ENCODE measurements at regions not wholly inside any gene's neighbourhood (a gene's known extent, or its start where the extent isn't known, plus 50 kb on each side); places are given as distances from the start of the nearest gene placed in this dataset.
"Not testable (repeated sequence)": the region's sequence is repeated elsewhere in the genome, so short reads cannot be mapped to it uniquely, and the experiment has no call there.

DNA sequence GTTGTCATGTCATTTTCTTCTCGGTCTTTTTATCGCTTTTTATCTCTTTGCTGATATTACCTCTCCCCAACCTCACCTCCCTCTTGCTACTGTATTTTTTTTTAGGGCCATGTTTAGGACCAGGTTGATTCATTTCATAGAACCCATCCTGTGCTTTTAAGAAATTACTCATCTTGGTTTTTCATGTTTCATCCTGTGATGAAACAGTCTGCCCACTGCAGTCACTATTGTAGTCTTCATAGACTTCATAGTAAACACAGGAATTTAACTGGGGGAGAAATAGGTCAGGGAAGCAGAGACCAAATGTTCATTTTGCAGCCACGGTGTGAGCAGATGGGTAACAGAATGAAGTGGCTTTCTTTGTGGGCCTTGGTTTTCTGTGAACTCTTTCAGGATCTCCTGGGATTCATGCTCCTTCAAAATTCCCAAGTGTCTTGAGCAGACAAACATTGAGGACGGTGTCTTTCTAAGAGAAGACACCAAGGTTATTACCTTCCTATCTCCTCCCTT lies 161.8 kb downstream of the NAA11 start:
- intact Hi-C loops (cut with micrococcal nuclease) = no loop called here
- H3K4me3 Mint-ChIP-seq = no peak overlapping the region
- CTCF ChIA-PET = interaction anchor here (0.7 kb wide), 1 partner anchor 118 kb away, joined by 3 read pairs; no protein-coding TSS in a partner anchor
- TF ChIP-seq, protein P1, sequence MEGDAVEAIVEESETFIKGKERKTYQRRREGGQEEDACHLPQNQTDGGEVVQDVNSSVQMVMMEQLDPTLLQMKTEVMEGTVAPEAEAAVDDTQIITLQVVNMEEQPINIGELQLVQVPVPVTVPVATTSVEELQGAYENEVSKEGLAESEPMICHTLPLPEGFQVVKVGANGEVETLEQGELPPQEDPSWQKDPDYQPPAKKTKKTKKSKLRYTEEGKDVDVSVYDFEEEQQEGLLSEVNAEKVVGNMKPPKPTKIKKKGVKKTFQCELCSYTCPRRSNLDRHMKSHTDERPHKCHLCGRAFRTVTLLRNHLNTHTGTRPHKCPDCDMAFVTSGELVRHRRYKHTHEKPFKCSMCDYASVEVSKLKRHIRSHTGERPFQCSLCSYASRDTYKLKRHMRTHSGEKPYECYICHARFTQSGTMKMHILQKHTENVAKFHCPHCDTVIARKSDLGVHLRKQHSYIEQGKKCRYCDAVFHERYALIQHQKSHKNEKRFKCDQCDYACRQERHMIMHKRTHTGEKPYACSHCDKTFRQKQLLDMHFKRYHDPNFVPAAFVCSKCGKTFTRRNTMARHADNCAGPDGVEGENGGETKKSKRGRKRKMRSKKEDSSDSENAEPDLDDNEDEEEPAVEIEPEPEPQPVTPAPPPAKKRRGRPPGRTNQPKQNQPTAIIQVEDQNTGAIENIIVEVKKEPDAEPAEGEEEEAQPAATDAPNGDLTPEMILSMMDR (IDR thresholded peaks at IDR 0.05) = no peak
- H3K4me1 Mint-ChIP-seq (ENCODE audit: low read depth) = no peaks in the 10 kb centered on the region
- H3K27me3 Mint-ChIP-seq = no peaks in the 10 kb centered on the region
- H3K9me3 Mint-ChIP-seq = peaks cover 1% of the 10 kb centered on the region
- no peak for ATAC-seq
- H3K36me3 Mint-ChIP-seq (ENCODE audit: low read depth) = no peaks in the 10 kb centered on the region
- POLR2A ChIA-PET = no interaction called here
- no peak overlapping the region for H3K27ac Mint-ChIP-seq
- no peak for DNase-seq

DNA sequence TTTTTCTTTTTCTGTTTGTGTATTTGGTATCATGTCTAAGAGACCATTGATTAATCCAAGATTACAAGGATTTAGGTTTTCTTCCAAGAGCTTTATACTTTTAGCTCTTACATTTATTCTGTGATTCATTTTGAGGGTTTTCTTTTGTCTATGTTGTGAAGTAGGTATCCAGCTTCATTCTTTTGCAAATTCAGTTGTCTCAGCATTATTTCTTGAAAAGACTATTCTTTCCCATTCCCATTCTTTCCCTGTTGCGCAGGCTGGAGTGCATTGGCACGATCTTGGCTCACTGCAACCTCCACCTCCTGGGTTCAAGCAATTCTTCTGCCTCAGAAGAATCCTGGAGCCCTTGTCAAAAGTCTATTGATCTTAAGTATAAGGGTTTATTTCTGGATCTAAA lies 164.9 kb downstream of the NAA11 start:
- H3K27me3 Mint-ChIP-seq = no peaks in the 10 kb centered on the region
- H3K9me3 Mint-ChIP-seq = no peaks in the 10 kb centered on the region
- H3K4me1 Mint-ChIP-seq (ENCODE audit: low read depth) = no peaks in the 10 kb centered on the region
- no peak overlapping the region for H3K4me3 Mint-ChIP-seq
- TF ChIP-seq, protein P1 (IDR thresholded peaks at IDR 0.05) = no peak
- CTCF ChIA-PET = no interaction called here
- DNase-seq (no peak), ATAC-seq (no peak)
- no peak overlapping the region for H3K27ac Mint-ChIP-seq
- POLR2A ChIA-PET = no interaction called here
- intact Hi-C loops (cut with micrococcal nuclease) = no loop called here
- H3K36me3 Mint-ChIP-seq (ENCODE audit: low read depth) = no peaks in the 10 kb centered on the region

DNA sequence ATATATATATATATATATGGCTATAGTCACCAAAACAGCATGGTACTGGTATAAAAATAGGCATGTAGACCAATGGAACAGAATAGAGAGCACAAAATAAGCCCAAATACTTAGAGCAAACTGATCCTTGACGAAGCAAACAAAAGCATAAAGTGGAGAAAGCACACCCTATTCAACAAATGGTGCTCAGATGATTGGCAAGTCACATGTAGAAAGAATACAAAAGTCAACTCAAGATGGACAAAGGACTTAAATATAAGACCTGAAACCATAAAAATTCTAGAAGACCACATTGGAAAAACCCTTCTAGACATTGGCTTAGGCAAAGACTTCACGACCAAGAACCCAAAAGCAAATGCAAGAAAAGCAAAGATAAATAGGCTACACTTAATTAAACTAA lies 167.2 kb downstream of the NAA11 start:
- H3K4me3 Mint-ChIP-seq; H3K9me3 Mint-ChIP-seq; intact Hi-C loops (cut with micrococcal nuclease); DNase-seq; H3K27ac Mint-ChIP-seq; H3K27me3 Mint-ChIP-seq; H3K4me1 Mint-ChIP-seq (ENCODE audit: low read depth); ATAC-seq; CTCF ChIA-PET; H3K36me3 Mint-ChIP-seq (ENCODE audit: low read depth): not testable (repeated sequence)
- POLR2A ChIA-PET = interaction anchor here (0.7 kb wide), 1 partner anchor 43 kb away, joined by 3 read pairs; no protein-coding TSS in a partner anchor

DNA sequence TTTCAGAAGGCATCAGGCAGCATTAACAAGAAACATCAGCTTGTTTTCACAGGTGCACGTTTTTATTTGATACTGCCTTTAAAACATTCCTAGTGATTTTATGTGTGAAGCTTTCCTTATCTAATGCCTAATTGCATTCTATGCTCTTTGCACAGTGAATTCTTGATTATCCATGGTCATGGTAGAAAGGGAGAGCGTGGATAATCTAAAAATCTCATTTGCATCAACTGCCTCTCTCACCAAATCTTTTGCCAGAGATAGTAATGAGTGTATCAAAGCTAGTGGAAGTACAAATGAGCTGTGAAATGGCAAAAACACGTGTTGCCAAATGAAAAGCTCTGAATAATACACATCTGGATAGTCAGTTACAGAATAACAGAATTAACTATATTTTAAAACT lies 170.5 kb downstream of the NAA11 start:
- TF ChIP-seq, protein P1 (IDR thresholded peaks at IDR 0.05) = no peak
- ChIA-PET POLR2A (interaction anchor here (0.7 kb wide), 1 partner anchor 178 kb away, joined by 3 read pairs; no protein-coding TSS in a partner anchor), CTCF (no interaction called here)
- H3K36me3 Mint-ChIP-seq (ENCODE audit: low read depth) = no peaks in the 10 kb centered on the region
- DNase-seq (no peak), ATAC-seq (no peak)
- H3K9me3 Mint-ChIP-seq = peaks cover 3% of the 10 kb centered on the region
- H3K27me3 Mint-ChIP-seq = no peaks in the 10 kb centered on the region
- H3K27ac Mint-ChIP-seq = no peak overlapping the region
- intact Hi-C loops (cut with micrococcal nuclease) = no loop called here
- H3K4me1 Mint-ChIP-seq (ENCODE audit: low read depth) = no peaks in the 10 kb centered on the region
- H3K4me3 Mint-ChIP-seq = no peak overlapping the region

DNA sequence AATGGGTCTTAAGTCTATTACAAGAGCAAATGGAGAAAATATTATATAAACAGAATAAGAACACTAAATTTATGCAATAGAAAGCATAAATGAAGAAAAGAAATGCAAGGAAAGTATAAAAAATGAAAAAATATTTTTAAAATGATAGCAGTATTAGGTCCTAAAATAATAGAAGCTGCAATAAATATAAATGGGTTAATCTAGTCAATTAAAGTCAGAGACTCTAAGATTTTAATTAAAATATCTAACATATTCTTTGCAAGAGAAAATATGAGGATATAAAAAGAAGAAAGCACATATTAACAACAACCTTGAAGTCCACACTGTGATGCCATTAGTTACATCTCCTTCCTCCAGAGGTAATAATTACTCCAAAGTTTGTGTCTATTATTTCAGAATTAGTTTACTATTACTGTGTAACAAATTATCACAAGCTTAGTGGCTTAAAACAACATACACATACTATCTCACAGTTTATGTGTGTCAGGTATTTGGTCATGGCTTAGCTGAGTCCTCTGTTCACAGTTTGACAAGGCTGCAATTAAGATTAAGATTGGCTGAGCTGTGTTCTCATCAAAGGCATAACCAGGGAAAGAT lies 174.9 kb downstream of the NAA11 start:
- Mint-ChIP-seq H3K36me3 (ENCODE audit: low read depth) (no peaks in the 10 kb centered on the region), H3K27ac (no peak overlapping the region), H3K4me3 (no peak overlapping the region), H3K4me1 (ENCODE audit: low read depth) (no peaks in the 10 kb centered on the region), H3K9me3 (peaks cover 3% of the 10 kb centered on the region), H3K27me3 (no peaks in the 10 kb centered on the region)
- CTCF ChIA-PET = no interaction called here
- ATAC-seq (no peak), DNase-seq (no peak)
- POLR2A ChIA-PET = no interaction called here
- intact Hi-C loops (cut with micrococcal nuclease) = no loop called here
- TF ChIP-seq, protein P1 (IDR thresholded peaks at IDR 0.05) = no peak

All from activated CD8-positive, alpha-beta T cell treated with anti-CD3 and anti-CD28 coated beads for 36 hours (primary cell).